CD14-positive monocyte (primary cell): ENCODE measurements at regions not wholly inside any gene's neighbourhood (a gene's known extent, or its start where the extent isn't known, plus 50 kb on each side); places are given as distances from the start of the nearest gene placed in this dataset.

Experiments used
- DNase-seq, 3 donors: peaks; one replicate each; pipeline ENCODE4 v3.0.0-alpha.2; 2011 to 2022
- H2AFZ ChIP-seq: 2 replicates; pipeline ENCODE4 v1.6.0; 2012; ENCODE audit warnings: mild to moderate bottlenecking, low read depth, low read length, inconsistent platforms; ENCODE audit not compliant: insufficient read depth, poor library complexity, severe bottlenecking
- H3K27ac ChIP-seq, 2 donors: 1 replicate in 1 of 2; 2 replicates in 1 of 2; pipeline ENCODE4 v1.5.1; 2012 to 2013; ENCODE audit warnings: low read length in 2 of 2, control low read depth in 1 of 2, inconsistent platforms in 1 of 2, low read depth in 1 of 2, mild to moderate bottlenecking in 1 of 2
- H3K27me3 ChIP-seq, 2 donors: one replicate each; pipeline versions ENCODE4 v1.6.0 to v1.6.1; 2011 to 2013; ENCODE audit warnings: low read length in 2 of 2; ENCODE audit not compliant: control insufficient read depth in 2 of 2, insufficient read depth in 2 of 2
- H3K36me3 ChIP-seq, 2 donors: replicated peaks in 1 of 2; 1 replicate in 1 of 2; 2 replicates in 1 of 2; pipeline versions ENCODE4 v1.5.1 to v1.6.1; 2012 to 2013; ENCODE audit warnings: low read length in 2 of 2, control low read depth in 1 of 2, inconsistent platforms in 1 of 2, mild to moderate bottlenecking in 1 of 2; ENCODE audit not compliant: insufficient read depth in 2 of 2, control insufficient read depth in 1 of 2
- H3K4me1 ChIP-seq, 2 donors: 1 replicate in 1 of 2; 2 replicates in 1 of 2; pipeline versions ENCODE4 v1.5.1 to v1.6.1; 2012 to 2013; ENCODE audit warnings: low read length in 2 of 2, control low read depth in 1 of 2, inconsistent platforms in 1 of 2, mild to moderate bottlenecking in 1 of 2, moderate library complexity in 1 of 2; ENCODE audit not compliant: insufficient read depth in 2 of 2, control insufficient read depth in 1 of 2
- H3K4me2 ChIP-seq: replicated peaks from 2 replicates; pipeline ENCODE3; 2012; ENCODE audit warnings: low read length, moderate library complexity, mild to moderate bottlenecking; ENCODE audit not compliant: poor library complexity, severe bottlenecking; ENCODE audit errors: extremely low read depth
- H3K4me3 ChIP-seq, 3 experiments: fragments of 200-600 bp in 1 of 3; sonication (generic) in 1 of 3; replicated peaks in 1 of 3; 1 replicate in 2 of 3; 2 replicates in 1 of 3; pipeline ENCODE4 v1.5.1; 2011 to 2013; ENCODE audit warnings: low read length in 3 of 3, mild to moderate bottlenecking in 3 of 3, control low read depth in 2 of 3, low read depth in 2 of 3, inconsistent platforms in 1 of 3, moderate library complexity in 1 of 3
- H3K79me2 ChIP-seq: 2 replicates; pipeline ENCODE4 v1.6.0; 2012; ENCODE audit warnings: mild to moderate bottlenecking, control low read depth, inconsistent platforms, low read length, moderate library complexity; ENCODE audit not compliant: insufficient read depth
- H3K9ac ChIP-seq: 2 replicates; pipeline ENCODE4 v1.6.0; 2017; ENCODE audit warnings: low read length, mild to moderate bottlenecking; ENCODE audit not compliant: insufficient read depth, poor library complexity, severe bottlenecking
- H3K9me3 ChIP-seq, 2 donors: replicated peaks in 1 of 2; 1 replicate in 1 of 2; 2 replicates in 1 of 2; pipeline versions ENCODE4 v1.5.1 to v1.6.1; 2012 to 2013; ENCODE audit warnings: low read length in 2 of 2, control low read depth in 1 of 2; ENCODE audit not compliant: control insufficient read depth in 1 of 2, insufficient read depth in 1 of 2
- H4K20me1 ChIP-seq: 2 replicates; pipeline ENCODE4 v1.6.0; 2012; ENCODE audit warnings: mild to moderate bottlenecking, low read length, control low read depth, moderate library complexity; ENCODE audit not compliant: insufficient read depth
- H3K27ac Mint-ChIP-seq, 7 donors: one replicate each; pipeline ENCODE4 v1.8.0; 2020; ENCODE audit warnings: mild to moderate bottlenecking in 7 of 7, mixed read lengths in 7 of 7, moderate library complexity in 6 of 7, inconsistent platforms in 2 of 7
- H3K27me3 Mint-ChIP-seq, 3 donors: one replicate each; pipeline ENCODE4 v1.8.0; 2021 to 2022; ENCODE audit warnings: low read depth in 3 of 3, mild to moderate bottlenecking in 3 of 3, mixed read lengths in 3 of 3, moderate library complexity in 3 of 3, inconsistent platforms in 1 of 3
- H3K36me3 Mint-ChIP-seq, 2 donors: one replicate each; pipeline ENCODE4 v1.8.0; 2020; ENCODE audit warnings: mixed read lengths in 2 of 2, inconsistent platforms in 1 of 2, mild to moderate bottlenecking in 1 of 2
- H3K4me1 Mint-ChIP-seq: one replicate; pipeline ENCODE4 v1.8.0; 2020; ENCODE audit warnings: mild to moderate bottlenecking, mixed read lengths
- H3K4me3 Mint-ChIP-seq, 2 donors: one replicate each; pipeline ENCODE4 v1.8.0; 2020; ENCODE audit warnings: mild to moderate bottlenecking in 2 of 2, mixed read lengths in 2 of 2, moderate library complexity in 1 of 2
- H3K9me3 Mint-ChIP-seq, 7 donors: one replicate each; pipeline ENCODE4 v1.8.0; 2020 to 2022; ENCODE audit warnings: mixed read lengths in 7 of 7, mild to moderate bottlenecking in 6 of 7, moderate library complexity in 6 of 7, inconsistent platforms in 2 of 7
- CTCF ChIP-seq: fragments of 200-600 bp; IDR thresholded peaks from one replicate; pipeline ENCODE4 v1.8.0; 2022; ENCODE audit warnings: antibody characterized with exemption, mild to moderate bottlenecking
- WGBS: methylation state at CpG from one replicate; pipeline ENCODE4 v1.1.5; 2013; ENCODE audit warnings: missing lambda C conversion rate; ENCODE audit not compliant: insufficient coverage; 5-methylcytosine and 5-hydroxymethylcytosine counted together
- intact Hi-C, 2 donors: fragments of 100-400 bp; cut with micrococcal nuclease; formaldehyde crosslinking; loops; one replicate each; pipeline versions ENCODE4 v1.15.0 to v1.15.1; 2023

GRCh38 chr15:36392676-36393266, 186.7 kb upstream of the CDIN1 start:
- no peak overlapping the region for H3K27ac ChIP-seq
- no peak overlapping the region for H3K4me2 ChIP-seq
- H3K27me3 ChIP-seq, result no peaks in the 10 kb centered on the region
- no peak overlapping the region for H3K4me3 ChIP-seq
- no peaks in the 10 kb centered on the region for H3K4me1 Mint-ChIP-seq
- TF ChIP-seq CTCF, result no peak
- no peak for DNase-seq
- intact Hi-C loops, result no loop called here
- no peaks in the 10 kb centered on the region for H3K27me3 Mint-ChIP-seq
- H3K27ac Mint-ChIP-seq, result no peak overlapping the region
- H3K36me3 Mint-ChIP-seq, result no peaks in the 10 kb centered on the region
- peaks cover 0 to 5% (median 3%) of the 10 kb centered on the region in 7 donors for H3K9me3 Mint-ChIP-seq
- no peak overlapping the region for H3K4me3 Mint-ChIP-seq
- no peaks in the 10 kb centered on the region for H3K9me3 ChIP-seq
- no peaks in the 10 kb centered on the region for H4K20me1 ChIP-seq
- no peaks in the 10 kb centered on the region for H3K79me2 ChIP-seq
- no peaks in the 10 kb centered on the region for H3K36me3 ChIP-seq
- no peak overlapping the region for H2AFZ ChIP-seq
- no peaks in the 10 kb centered on the region for H3K4me1 ChIP-seq
- 100% methylated on average over 1 of the region's 4 CpGs for WGBS
- H3K9ac ChIP-seq, result no peak overlapping the region

GRCh38 chr15:36398212-36398611, 181.2 kb upstream of the CDIN1 start:
- Mint-ChIP-seq H3K27me3 (no peaks in the 10 kb centered on the region), H3K9me3 (peaks cover 1 to 10% (median 4%) of the 10 kb centered on the region in 7 donors), H3K27ac (no peak overlapping the region), H3K4me3 (no peak overlapping the region), H3K36me3 (no peaks in the 10 kb centered on the region), H3K4me1 (no peaks in the 10 kb centered on the region)
- Histone ChIP-seq H3K4me3 (no peak overlapping the region), H3K4me2 (no peak overlapping the region), H3K79me2 (no peaks in the 10 kb centered on the region), H4K20me1 (no peaks in the 10 kb centered on the region), H3K36me3 (no peaks in the 10 kb centered on the region), H3K4me1 (no peaks in the 10 kb centered on the region), H3K27me3 (no peaks in the 10 kb centered on the region), H3K27ac (no peak overlapping the region), H3K9ac (no peak overlapping the region), H2AFZ (no peak overlapping the region), H3K9me3 (peaks cover 0 to 5% of the 10 kb centered on the region in 2 donors)
- WGBS, result no CpG with 5 or more reads among the region's 3 CpGs
- intact Hi-C loops, result no loop called here
- DNase-seq, result no peak
- TF ChIP-seq CTCF, result no peak
